ENCODE measurements at regions not wholly inside any gene's neighbourhood (a gene's known extent, or its start where the extent isn't known, plus 50 kb on each side); places are given as distances from the start of the nearest gene placed in this dataset.

DNA sequence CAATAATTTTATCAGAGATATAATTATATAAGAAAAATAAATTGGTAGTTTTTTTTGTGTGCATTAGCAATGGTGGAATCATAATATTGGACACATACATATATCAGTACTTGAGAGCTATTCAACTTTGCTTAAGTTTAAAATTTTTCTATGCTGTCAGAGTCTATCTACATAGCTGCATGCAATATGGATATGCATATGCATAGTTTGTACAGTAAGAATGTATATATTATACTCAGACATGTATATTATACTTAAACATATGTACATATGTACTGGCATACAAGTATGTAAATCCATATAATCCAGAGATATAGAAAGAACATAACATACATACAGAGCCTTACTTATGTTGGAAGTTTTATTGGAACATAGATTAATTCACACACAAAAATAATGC lies 1043.2 kb downstream of the EFNB2 start:
- Mint-ChIP-seq H3K4me1 (ENCODE audit: low read depth) (no peaks in the 10 kb centered on the region), H3K9me3 (no peaks in the 10 kb centered on the region), H3K27ac (no peak overlapping the region), H3K36me3 (ENCODE audit: low read depth) (no peaks in the 10 kb centered on the region), H3K27me3 (no peaks in the 10 kb centered on the region), H3K4me3 (no peak overlapping the region)
- DNase-seq, result no peak

GRCh38 chr13:105491345-105491744 lies 1044.1 kb downstream of the EFNB2 start:
- H3K4me3 Mint-ChIP-seq, result no peak overlapping the region
- no peaks in the 10 kb centered on the region for H3K36me3 Mint-ChIP-seq (ENCODE audit: low read depth)
- H3K27me3 Mint-ChIP-seq, result no peaks in the 10 kb centered on the region
- H3K9me3 Mint-ChIP-seq, result no peaks in the 10 kb centered on the region
- DNase-seq, result no peak
- no peak overlapping the region for H3K27ac Mint-ChIP-seq
- no peaks in the 10 kb centered on the region for H3K4me1 Mint-ChIP-seq (ENCODE audit: low read depth)

DNA sequence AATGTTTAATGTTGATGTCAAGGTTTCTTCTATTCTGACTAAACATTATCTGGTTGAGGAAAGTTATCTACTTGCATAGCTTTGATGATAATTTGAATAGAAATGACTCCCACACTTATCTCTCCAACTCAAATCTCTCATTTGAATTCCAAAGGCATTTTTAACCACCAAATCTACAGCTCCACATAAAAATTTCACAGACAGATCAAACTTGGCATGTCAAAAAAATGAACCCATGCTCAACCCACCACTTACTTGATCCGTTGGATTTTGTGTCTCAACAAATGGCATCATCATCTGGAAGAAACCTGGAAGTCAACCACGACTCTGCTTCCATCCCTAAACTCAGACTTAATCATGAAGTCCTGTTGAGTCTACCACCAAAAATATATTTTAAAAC lies 1050.4 kb downstream of the EFNB2 start:
- Mint-ChIP-seq H3K9me3 (no peaks in the 10 kb centered on the region), H3K27me3 (no peaks in the 10 kb centered on the region), H3K36me3 (ENCODE audit: low read depth) (no peaks in the 10 kb centered on the region), H3K4me3 (no peak overlapping the region), H3K4me1 (ENCODE audit: low read depth) (no peaks in the 10 kb centered on the region), H3K27ac (no peak overlapping the region)
- DNase-seq, result no peak

GRCh38 chr13:105474983-105475610 lies 1060.4 kb downstream of the EFNB2 start:
- no peak overlapping the region for H3K4me3 Mint-ChIP-seq
- no peak overlapping the region for H3K27ac Mint-ChIP-seq
- DNase-seq, result no peak
- H3K4me1 Mint-ChIP-seq (ENCODE audit: low read depth), result no peaks in the 10 kb centered on the region
- H3K9me3 Mint-ChIP-seq, result no peaks in the 10 kb centered on the region
- H3K27me3 Mint-ChIP-seq, result no peaks in the 10 kb centered on the region
- H3K36me3 Mint-ChIP-seq (ENCODE audit: low read depth), result no peaks in the 10 kb centered on the region

DNA sequence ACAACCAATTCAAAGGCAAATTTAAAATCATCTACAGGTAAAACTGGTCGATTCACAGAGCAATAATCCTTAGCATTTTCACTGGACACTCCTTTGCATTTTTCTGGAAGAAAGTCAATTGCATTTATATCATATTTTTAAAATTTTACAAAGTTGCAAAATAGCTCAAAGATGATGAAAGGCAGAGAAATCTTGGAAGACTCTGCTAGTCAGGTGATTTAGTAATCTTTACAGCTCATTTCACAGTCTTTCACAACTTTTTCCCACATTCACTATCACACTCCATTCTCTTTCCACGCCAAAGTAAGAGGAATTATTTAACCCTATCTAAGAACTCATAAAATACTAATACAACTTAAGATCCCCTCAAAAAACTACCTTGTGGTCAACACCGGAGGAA lies 1063.8 kb downstream of the EFNB2 start:
- H3K9me3 Mint-ChIP-seq, result no peaks in the 10 kb centered on the region
- H3K4me3 Mint-ChIP-seq, result no peak overlapping the region

DNA sequence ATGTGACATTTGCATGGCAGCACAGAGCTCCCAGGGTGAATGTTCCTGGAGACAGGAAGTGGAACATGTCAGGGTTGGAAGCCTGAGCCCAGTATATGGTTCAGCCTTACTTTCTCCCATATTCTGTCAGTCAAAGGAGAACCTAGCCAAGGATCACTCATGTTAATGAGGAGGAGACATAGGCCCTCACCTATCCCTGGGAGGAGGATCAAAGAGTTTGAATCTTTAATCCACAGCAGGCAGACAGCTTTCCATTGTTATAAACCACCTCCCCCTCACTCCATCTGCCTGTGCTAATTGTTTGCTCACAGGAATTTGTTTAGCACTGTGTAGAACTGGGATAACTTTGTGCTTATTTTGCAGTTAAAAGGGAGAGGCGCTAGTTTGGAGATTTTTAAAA lies 1069.1 kb downstream of the EFNB2 start:
- DNase-seq, result no peak
- no peaks in the 10 kb centered on the region for H3K27me3 Mint-ChIP-seq
- H3K27ac Mint-ChIP-seq, result no peak overlapping the region
- H3K9me3 Mint-ChIP-seq, result no peaks in the 10 kb centered on the region
- no peaks in the 10 kb centered on the region for H3K4me1 Mint-ChIP-seq (ENCODE audit: low read depth)
- no peak overlapping the region for H3K4me3 Mint-ChIP-seq
- no peaks in the 10 kb centered on the region for H3K36me3 Mint-ChIP-seq (ENCODE audit: low read depth)

More for the DNA sequence above, 1063.8 kb downstream of the EFNB2 start:
- Mint-ChIP-seq H3K27me3 (no peaks in the 10 kb centered on the region), H3K36me3 (ENCODE audit: low read depth) (no peaks in the 10 kb centered on the region), H3K4me1 (ENCODE audit: low read depth) (no peaks in the 10 kb centered on the region), H3K27ac (no peak overlapping the region)
- DNase-seq, result no peak

DNA sequence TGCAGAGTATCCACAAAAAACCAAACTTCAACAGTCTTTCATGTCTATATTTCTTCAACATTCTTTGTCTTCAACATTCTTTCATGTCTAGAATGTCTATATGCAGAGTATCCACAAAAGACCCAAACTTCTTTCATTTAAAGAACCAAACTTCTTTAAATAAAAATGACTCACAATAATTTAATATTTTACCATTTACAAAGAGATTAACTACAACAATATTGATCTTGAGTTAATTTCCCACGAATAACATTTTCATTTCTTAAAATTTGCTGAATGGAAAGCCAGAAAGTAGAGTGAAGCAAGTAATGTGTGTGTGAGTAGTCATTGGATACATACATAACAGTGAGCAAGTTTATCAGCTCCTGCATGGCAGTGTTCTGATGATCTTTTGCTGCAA lies 1069.7 kb downstream of the EFNB2 start, which contains the start of gene DAOA:
Gene DAOA (plus strand): TSS at position 301 of the 400 bp plus-strand sequence.
- no peaks in the 10 kb centered on the region for H3K27me3 Mint-ChIP-seq
- no peaks in the 10 kb centered on the region for H3K4me1 Mint-ChIP-seq (ENCODE audit: low read depth)
- no peak within 1 kb of the TSS for H3K27ac Mint-ChIP-seq
- H3K4me3 Mint-ChIP-seq, result no peak within 1 kb of the TSS
- H3K36me3 Mint-ChIP-seq (ENCODE audit: low read depth), result no peaks in the 10 kb centered on the region
- H3K9me3 Mint-ChIP-seq, result no peaks in the 10 kb centered on the region
- no peak for DNase-seq

GRCh38 chr13:105465251-105465650 lies 1070.2 kb downstream of the EFNB2 start:
- Mint-ChIP-seq H3K4me3 (no peak overlapping the region), H3K27me3 (no peaks in the 10 kb centered on the region), H3K9me3 (no peaks in the 10 kb centered on the region), H3K36me3 (ENCODE audit: low read depth) (no peaks in the 10 kb centered on the region), H3K4me1 (ENCODE audit: low read depth) (no peaks in the 10 kb centered on the region), H3K27ac (no peak overlapping the region)
- no peak for DNase-seq

GRCh38 chr13:105464249-105464648 lies 1071.2 kb downstream of the EFNB2 start:
- no peaks in the 10 kb centered on the region for H3K4me1 Mint-ChIP-seq (ENCODE audit: low read depth)
- no peak overlapping the region for H3K4me3 Mint-ChIP-seq
- DNase-seq, result no peak
- H3K27me3 Mint-ChIP-seq, result no peaks in the 10 kb centered on the region
- H3K9me3 Mint-ChIP-seq, result no peaks in the 10 kb centered on the region
- H3K36me3 Mint-ChIP-seq (ENCODE audit: low read depth), result no peaks in the 10 kb centered on the region
- H3K27ac Mint-ChIP-seq, result no peak overlapping the region

- Mint-ChIP-seq H3K4me1 (ENCODE audit: low read depth) (no peaks in the 10 kb centered on the region), H3K9me3 (no peaks in the 10 kb centered on the region)
These were observed 1072.4 kb downstream of the EFNB2 start for GRCh38 chr13:105463011-105463501.

GRCh38 chr13:105462098-105462497 lies 1073.4 kb downstream of the EFNB2 start:
- Mint-ChIP-seq H3K4me1 (ENCODE audit: low read depth) (no peaks in the 10 kb centered on the region), H3K9me3 (no peaks in the 10 kb centered on the region), H3K4me3 (no peak overlapping the region), H3K36me3 (ENCODE audit: low read depth) (no peaks in the 10 kb centered on the region), H3K27me3 (no peaks in the 10 kb centered on the region), H3K27ac (no peak overlapping the region)
- DNase-seq, result no peak

More at GRCh38 chr13:105463011-105463501, 1072.4 kb downstream of the EFNB2 start:
- Mint-ChIP-seq H3K27ac (no peak overlapping the region), H3K36me3 (ENCODE audit: low read depth) (no peaks in the 10 kb centered on the region), H3K4me3 (no peak overlapping the region), H3K27me3 (no peaks in the 10 kb centered on the region)
- DNase-seq, result no peak

- Mint-ChIP-seq H3K4me3 (no peak overlapping the region), H3K36me3 (ENCODE audit: low read depth) (no peaks in the 10 kb centered on the region), H3K9me3 (peaks cover 2% of the 10 kb centered on the region), H3K4me1 (ENCODE audit: low read depth) (no peaks in the 10 kb centered on the region), H3K27ac (no peak overlapping the region), H3K27me3 (no peaks in the 10 kb centered on the region)
- no peak for DNase-seq
These were observed 1082.6 kb downstream of the EFNB2 start for GRCh38 chr13:105452895-105453294.

GRCh38 chr13:105450784-105451183 lies 1084.7 kb downstream of the EFNB2 start:
- no peaks in the 10 kb centered on the region for H3K27me3 Mint-ChIP-seq
- H3K27ac Mint-ChIP-seq, result no peak overlapping the region
- peaks cover 3% of the 10 kb centered on the region for H3K4me1 Mint-ChIP-seq (ENCODE audit: low read depth)
- H3K9me3 Mint-ChIP-seq, result peaks cover 2% of the 10 kb centered on the region
- no peak for DNase-seq
- no peak overlapping the region for H3K4me3 Mint-ChIP-seq
- no peaks in the 10 kb centered on the region for H3K36me3 Mint-ChIP-seq (ENCODE audit: low read depth)

DNA sequence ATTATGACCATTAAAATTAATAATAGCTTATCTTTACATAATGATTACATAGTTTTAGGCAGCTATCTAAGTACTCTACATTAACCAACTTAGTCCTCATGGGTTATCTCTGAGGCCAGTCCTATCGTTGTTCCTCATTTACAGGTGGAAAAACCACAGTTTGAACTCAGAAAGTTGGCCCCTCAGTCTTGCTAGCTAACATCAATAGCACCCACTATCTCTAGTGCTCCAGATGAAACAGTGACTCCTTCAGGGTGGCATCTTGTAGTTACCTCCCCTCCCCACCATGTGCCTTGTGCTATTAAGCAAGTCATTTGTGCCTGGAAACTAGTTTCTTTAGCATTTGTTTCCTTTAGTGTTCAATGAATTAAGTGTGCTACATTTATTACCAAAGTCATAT lies 1086.7 kb downstream of the EFNB2 start:
- H3K9me3 Mint-ChIP-seq, result no peaks in the 10 kb centered on the region
- no peak overlapping the region for H3K4me3 Mint-ChIP-seq
- H3K4me1 Mint-ChIP-seq (ENCODE audit: low read depth), result peaks cover 6% of the 10 kb centered on the region
- DNase-seq, result no peak
- H3K27me3 Mint-ChIP-seq, result no peaks in the 10 kb centered on the region
- no peaks in the 10 kb centered on the region for H3K36me3 Mint-ChIP-seq (ENCODE audit: low read depth)
- no peak overlapping the region for H3K27ac Mint-ChIP-seq

DNA sequence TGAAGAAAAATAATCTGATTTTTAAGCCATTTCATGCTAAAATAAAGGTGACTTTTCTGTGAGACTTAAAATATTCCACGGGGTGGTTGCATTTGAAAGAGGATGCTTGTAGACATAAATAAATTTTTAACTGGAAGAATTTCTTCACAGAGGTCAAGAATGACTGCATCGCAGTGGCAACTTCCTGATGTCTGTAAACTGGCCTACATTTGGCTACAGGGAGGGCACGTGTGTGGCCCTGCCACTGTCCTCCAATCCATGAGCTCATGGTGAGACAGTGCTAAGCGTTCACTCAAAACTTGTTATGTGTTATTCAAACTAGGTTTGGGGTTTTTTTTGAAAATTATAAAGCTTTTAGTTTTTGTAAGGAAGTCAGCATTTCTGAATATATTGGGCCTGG lies 1089.3 kb downstream of the EFNB2 start:
- Mint-ChIP-seq H3K4me1 (ENCODE audit: low read depth) (peaks cover 6% of the 10 kb centered on the region), H3K9me3 (no peaks in the 10 kb centered on the region), H3K4me3 (no peak overlapping the region), H3K36me3 (ENCODE audit: low read depth) (no peaks in the 10 kb centered on the region), H3K27me3 (no peaks in the 10 kb centered on the region), H3K27ac (no peak overlapping the region)
- no peak for DNase-seq

GRCh38 chr13:105445796-105446195 lies 1089.7 kb downstream of the EFNB2 start:
- no peak overlapping the region for H3K4me3 Mint-ChIP-seq
- no peaks in the 10 kb centered on the region for H3K36me3 Mint-ChIP-seq (ENCODE audit: low read depth)
- H3K27ac Mint-ChIP-seq, result no peak overlapping the region
- H3K4me1 Mint-ChIP-seq (ENCODE audit: low read depth), result peaks cover 6% of the 10 kb centered on the region
- DNase-seq, result no peak
- H3K27me3 Mint-ChIP-seq, result no peaks in the 10 kb centered on the region
- no peaks in the 10 kb centered on the region for H3K9me3 Mint-ChIP-seq

All from activated T-cell treated with anti-CD3 and anti-CD28 coated beads, Interleukin-2, amount 50 U/mL, for 24 hours (primary cell).